Transverse colon (tissue), 4 donors: ENCODE measurements at regions not wholly inside any gene's neighbourhood (a gene's known extent, or its start where the extent isn't known, plus 50 kb on each side); places are given as distances from the start of the nearest gene placed in this dataset.

Experiments
- CTCF ChIP-seq, 5 experiments: fragments of 200-600 bp in 3 of 5; fragments of 450-650 bp in 2 of 5; sonication (generic) in 3 of 5; IDR thresholded peaks; 1 replicate in 2 of 5; 2 replicates in 3 of 5; pipeline ENCODE4 v1.5.1; 2016 to 2017; ENCODE audit warnings: antibody characterized with exemption in 5 of 5, inconsistent platforms in 3 of 5, mild to moderate bottlenecking in 2 of 5, moderate library complexity in 1 of 5
- EP300 ChIP-seq: sonication (generic); formaldehyde crosslinking; IDR thresholded peaks from one replicate; pipeline ENCODE4 v1.6.1; 2017; ENCODE audit warnings: antibody characterized with exemption, low read depth
- POLR2A ChIP-seq: fragments of 450-650 bp; IDR thresholded peaks from one replicate; pipeline ENCODE4 v1.6.1; 2016; ENCODE audit warnings: antibody characterized with exemption, mild to moderate bottlenecking, moderate library complexity
- POLR2AphosphoS5 ChIP-seq, 3 donors: sonication (generic); formaldehyde crosslinking; IDR thresholded peaks; one replicate each; pipeline ENCODE4 v1.6.1; 2016; ENCODE audit warnings: antibody characterized with exemption in 3 of 3

GRCh38 chr4:111992351-111993168 is 152.7 kb upstream of the FAM241A start:
- TF ChIP-seq CTCF (IDR thresholded peaks at IDR 0.05) (no peak), POLR2A (no peak), POLR2AphosphoS5 (IDR thresholded peaks at IDR 0.05) (no peak), EP300 (no peak)
